IPS-18c (cell line): ENCODE measurements at regions not wholly inside any gene's neighbourhood (a gene's known extent, or its start where the extent isn't known, plus 50 kb on each side); places are given as distances from the start of the nearest gene placed in this dataset.

Experiments used
- H3K4me3 ChIP-seq: 2 replicates; pipeline ENCODE4 v1.7.0; 2013; ENCODE audit warnings: low read depth, mild to moderate bottlenecking, low read length, moderate library complexity; ENCODE audit not compliant: insufficient read depth
- H3K9me3 ChIP-seq: one replicate; pipeline ENCODE4 v1.6.1; 2013; ENCODE audit warnings: mild to moderate bottlenecking, low read length, moderate library complexity; ENCODE audit not compliant: control insufficient read depth, insufficient read depth

- Histone ChIP-seq H3K4me3 (no peak overlapping the region), H3K9me3 (no peaks in the 10 kb centered on the region)
Measured at GRCh38 chr15:93417156-93417555, 328.1 kb upstream of the RGMA start.

GRCh38 chr15:93415576-93415975 is 326.6 kb upstream of the RGMA start:
- no peak overlapping the region for H3K4me3 ChIP-seq

DNA sequence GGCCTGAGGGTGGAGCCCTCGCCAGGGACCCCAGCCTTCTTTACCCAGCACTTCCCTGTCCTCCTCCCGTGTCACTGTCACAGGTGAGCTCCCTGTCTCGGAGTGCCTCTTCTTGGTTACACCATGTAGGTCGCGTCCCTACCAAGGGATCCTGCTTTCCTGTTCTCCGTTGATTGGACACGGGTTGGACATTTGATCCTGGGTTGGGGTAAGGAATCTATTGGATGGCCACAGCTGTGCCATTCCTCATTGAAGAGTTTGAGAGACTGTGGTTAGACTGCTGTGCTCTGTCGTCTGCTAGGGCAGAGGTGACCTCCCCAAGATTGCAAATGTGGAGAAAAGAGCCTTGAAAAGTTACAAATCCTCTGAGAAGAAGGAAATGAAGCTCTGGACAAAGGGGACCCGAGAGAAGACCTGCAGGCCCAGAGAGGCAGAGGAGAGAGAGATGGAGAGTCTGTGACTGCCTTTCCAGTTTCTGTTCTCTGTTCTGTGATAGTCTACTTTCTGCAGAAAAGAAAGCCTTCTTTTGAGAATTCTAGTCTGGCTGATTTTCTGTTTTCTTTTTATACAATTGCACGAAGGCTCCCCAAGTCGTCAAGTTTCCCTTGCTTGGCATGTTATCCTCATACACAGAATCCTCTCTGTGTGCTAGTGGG is 325.7 kb upstream of the RGMA start:
- H3K4me3 ChIP-seq = no peak overlapping the region
- H3K9me3 ChIP-seq = no peaks in the 10 kb centered on the region

More at GRCh38 chr15:93415576-93415975, 326.6 kb upstream of the RGMA start:
- no peaks in the 10 kb centered on the region for H3K9me3 ChIP-seq

- no peak overlapping the region for H3K4me3 ChIP-seq
Measured at GRCh38 chr15:93413745-93414144, 324.7 kb upstream of the RGMA start.

GRCh38 chr15:93399121-93399520 is 310.1 kb upstream of the RGMA start:
- Histone ChIP-seq H3K9me3 (no peaks in the 10 kb centered on the region), H3K4me3 (no peak overlapping the region)

More at GRCh38 chr15:93413745-93414144, 324.7 kb upstream of the RGMA start:
- H3K9me3 ChIP-seq = no peaks in the 10 kb centered on the region

DNA sequence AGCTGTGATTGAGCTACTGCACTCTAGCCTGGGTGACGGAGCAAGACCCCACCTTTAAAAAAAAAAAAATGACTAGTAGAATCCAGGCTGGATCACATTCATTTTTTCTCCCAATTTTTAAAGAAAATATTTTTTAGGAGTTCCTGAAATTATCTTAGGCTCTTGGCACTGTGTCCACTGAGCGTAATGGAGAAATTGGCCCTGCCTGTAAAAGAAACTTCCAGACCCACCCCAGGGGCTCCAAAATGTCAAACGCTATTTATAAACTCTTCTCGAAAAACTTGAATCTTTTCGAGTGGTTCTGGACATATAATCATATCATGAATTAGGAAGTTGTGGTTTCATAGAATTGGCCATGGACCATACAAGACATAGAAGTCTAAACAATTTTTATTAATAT is 300.2 kb upstream of the RGMA start:
- Histone ChIP-seq H3K4me3 (no peak overlapping the region), H3K9me3 (no peaks in the 10 kb centered on the region)

DNA sequence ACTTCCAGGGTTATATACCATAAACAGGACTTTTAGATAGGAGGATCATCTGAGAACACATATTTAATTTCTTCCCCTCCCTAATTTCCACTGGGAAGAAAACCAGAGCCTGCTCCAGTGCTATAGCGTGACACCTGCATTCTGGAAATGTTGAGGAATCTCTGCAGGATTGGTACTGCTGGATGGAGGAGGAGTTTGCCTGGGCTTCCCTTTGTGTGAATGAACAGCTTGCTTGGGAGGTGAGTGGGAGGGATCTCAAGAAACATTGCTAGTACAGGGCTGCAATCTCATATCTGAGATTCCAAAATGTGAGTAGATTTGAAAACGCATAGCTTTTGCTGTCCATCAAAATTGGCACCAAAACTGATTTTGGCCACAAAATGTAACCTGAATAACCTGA is 295.9 kb upstream of the RGMA start:
- H3K4me3 ChIP-seq = no peak overlapping the region
- no peaks in the 10 kb centered on the region for H3K9me3 ChIP-seq

DNA sequence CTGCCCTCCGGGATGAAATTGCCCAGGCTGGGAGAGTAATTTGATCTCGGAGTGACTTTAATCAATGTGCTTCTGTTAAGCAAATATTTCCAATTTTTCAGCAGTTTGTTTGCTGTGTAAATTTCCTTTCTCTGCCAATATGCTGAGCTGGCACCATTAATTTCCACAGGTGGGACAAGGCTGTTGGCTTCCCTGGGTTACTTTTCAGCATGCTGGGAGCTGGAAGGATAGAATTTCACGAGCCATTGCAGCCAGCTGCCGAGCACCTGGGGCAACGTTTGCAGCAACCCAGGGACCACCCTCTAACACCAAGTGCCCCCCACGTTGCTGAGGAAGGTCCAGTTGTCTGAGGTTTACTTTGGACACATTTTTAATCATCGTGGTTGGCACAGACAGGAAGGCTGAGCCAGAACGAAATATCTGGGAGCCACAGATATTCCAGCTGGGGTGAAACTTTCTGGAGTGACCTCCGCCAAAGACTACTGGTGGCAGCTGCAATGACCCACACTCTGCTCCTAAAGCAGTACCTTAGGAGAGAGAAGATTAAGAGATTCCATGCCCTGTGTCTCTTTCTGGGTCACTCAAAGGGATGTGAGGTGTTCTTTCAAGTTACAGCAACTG is 293.3 kb upstream of the RGMA start:
- no peaks in the 10 kb centered on the region for H3K9me3 ChIP-seq

DNA sequence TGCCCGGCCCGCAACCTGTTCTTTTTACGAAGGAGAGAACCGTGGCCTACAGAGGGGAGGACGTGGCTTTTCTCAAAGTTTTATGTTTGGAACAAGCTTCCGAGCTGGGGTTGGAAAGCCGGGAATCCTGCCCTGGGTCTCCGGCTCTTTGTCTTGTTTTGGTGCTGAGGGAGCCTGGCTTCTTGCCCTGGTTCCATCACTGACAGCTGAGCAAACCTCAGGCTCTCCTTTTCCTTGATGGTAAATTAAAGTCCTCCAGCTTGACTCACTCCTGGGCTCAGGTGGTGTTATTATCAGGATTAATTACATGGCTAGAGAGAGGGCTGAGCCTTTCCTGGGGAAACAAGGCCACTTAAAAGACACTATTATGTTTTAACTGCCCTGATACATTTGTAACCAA is 289.5 kb upstream of the RGMA start:
- H3K4me3 ChIP-seq = no peak overlapping the region
- no peaks in the 10 kb centered on the region for H3K9me3 ChIP-seq

More for the DNA sequence above, 293.3 kb upstream of the RGMA start:
- H3K4me3 ChIP-seq = no peak overlapping the region

- Histone ChIP-seq H3K4me3 (no peak overlapping the region), H3K9me3 (no peaks in the 10 kb centered on the region)
Measured at GRCh38 chr15:93372865-93373223, 283.8 kb upstream of the RGMA start.

DNA sequence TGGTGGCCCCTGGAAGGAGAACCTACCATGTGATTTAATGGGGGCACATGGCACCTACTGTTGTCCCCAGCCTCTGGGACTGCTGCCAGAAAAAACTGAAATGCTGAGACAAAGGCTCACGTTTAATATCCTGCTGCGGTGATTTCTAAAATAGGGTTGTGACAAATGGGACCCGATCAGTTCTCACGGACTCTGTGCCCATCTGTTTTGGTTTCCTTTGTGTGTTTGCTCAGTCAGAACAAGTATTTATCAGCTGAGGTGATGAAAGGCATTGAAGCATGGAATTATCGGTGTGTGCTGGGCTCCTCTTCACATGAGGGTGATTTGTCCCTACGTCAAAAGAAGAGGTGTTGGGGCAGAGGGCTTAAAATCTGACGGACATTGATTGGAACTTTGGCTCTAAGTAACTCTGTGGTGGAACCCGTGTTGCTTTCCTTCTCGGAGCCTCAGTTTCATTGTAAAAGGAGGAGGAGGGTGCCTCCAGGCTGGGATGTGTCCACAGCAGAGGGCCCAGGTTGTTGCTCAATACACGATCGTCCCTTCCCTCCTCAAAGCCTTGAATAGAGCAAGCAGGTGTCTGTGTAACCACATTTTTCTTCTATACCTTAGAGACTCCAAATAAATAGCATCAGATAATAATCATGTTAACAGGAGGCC is 283.3 kb upstream of the RGMA start:
- Histone ChIP-seq H3K9me3 (no peaks in the 10 kb centered on the region), H3K4me3 (no peak overlapping the region)

DNA sequence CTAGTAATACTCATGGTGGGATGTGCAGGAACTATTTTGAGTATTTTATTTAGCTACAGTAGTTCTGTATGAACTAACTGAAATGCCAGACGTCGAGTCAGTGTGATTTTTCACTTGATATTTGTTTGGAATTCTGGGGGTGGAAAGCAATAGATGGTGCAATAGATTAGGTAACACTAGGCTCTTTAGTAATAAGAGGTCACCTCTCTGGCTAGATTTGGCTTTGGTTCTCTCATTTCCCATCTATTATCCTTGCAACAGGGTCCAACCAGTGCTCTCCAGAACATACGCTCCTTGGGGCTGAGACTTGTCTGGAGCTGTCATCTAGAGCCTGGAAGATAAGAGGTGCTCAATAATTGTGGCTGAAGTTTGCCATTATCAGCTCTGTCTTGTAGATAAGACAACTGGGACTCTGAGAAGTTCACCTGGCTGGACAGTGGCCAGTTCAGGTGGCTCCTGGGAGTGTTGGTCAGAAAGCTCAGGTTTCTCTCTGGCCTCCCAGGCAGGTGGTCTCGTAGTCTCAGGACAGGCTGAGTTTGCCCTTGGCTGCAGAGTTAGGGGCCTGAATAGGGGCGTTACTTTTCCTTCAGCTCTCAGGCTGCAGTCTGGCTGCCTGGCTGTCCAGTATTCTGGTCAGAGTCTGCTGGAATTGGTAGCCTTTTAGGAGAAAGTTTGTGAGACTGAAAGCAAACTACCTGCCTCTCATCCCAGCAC is 277.5 kb upstream of the RGMA start:
- no peaks in the 10 kb centered on the region for H3K9me3 ChIP-seq

GRCh38 chr15:93362821-93363220 is 273.8 kb upstream of the RGMA start:
- no peak overlapping the region for H3K4me3 ChIP-seq
- no peaks in the 10 kb centered on the region for H3K9me3 ChIP-seq

More for the DNA sequence above, 277.5 kb upstream of the RGMA start:
- H3K4me3 ChIP-seq = no peak overlapping the region

DNA sequence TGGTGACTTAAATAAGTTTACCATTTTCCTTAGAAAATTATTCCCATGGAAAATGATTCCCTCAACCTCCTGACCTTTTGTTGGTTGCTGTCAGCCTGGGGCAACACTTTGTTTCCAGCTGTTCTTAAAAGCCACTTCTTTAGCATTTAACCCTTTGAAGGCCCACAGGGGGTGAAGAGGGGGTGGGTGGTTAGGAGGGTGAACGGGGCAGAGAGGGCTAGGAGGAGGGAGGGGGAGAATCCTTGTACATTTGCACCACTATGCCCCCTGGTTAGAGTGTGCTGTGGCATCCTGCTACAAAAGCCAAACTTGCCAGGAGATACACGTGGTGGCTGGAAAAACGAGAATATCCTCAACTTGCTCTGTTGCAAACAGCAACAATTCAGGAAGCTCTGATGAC is 273.2 kb upstream of the RGMA start:
- Histone ChIP-seq H3K4me3 (no peak overlapping the region), H3K9me3 (no peaks in the 10 kb centered on the region)

DNA sequence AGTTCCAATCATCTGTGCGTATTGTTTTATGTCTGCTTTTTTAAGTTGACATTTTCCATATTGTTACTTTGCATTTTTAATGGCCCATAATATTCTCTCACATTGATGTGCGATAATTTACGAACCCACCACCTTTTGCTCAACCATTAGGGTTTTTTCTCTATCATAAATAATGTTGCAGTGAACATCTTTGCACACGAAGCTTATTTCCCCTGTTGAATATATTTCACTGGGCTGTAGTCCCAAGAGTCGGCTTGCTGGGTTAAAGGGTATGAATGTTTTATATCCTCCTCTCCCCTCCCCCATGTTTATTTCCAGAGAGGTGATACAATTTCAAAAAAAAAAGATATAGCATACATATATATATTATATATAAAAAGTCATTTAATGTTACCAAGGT is 272.7 kb upstream of the RGMA start:
- H3K9me3 ChIP-seq = no peaks in the 10 kb centered on the region
- no peak overlapping the region for H3K4me3 ChIP-seq

GRCh38 chr15:93360976-93361375 is 272.0 kb upstream of the RGMA start:
- Histone ChIP-seq H3K4me3 (no peak overlapping the region), H3K9me3 (no peaks in the 10 kb centered on the region)

GRCh38 chr15:93360318-93360717 is 271.3 kb upstream of the RGMA start:
- Histone ChIP-seq H3K4me3 (no peak overlapping the region), H3K9me3 (peaks cover 1% of the 10 kb centered on the region)
